ENCODE measurements at regions not wholly inside any gene's neighbourhood (a gene's known extent, or its start where the extent isn't known, plus 50 kb on each side); places are given as distances from the start of the nearest gene placed in this dataset.

DNA sequence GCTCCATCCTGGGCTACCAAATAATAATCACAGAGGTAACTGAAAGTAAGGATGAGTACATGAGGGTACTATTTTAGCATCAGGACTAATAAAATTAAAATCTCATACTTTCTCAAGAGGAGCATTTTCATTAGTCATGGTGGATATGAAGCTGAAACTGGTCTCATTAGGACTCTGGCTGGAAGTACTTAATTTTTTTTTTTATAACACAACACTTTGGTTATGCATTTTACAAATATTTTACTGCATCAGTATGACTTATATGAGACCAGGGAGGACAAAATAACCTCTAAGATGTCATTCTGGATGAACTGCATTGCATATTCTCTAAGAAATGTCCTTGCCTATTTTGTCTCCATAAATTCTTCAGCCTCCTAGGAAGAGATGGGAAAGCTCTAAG lies 290.9 kb downstream of the HLX start:
- Mint-ChIP-seq H3K4me3 (no peak overlapping the region), H3K27me3 (peaks cover 15% of the 10 kb centered on the region), H3K4me1 (peaks cover 42% of the 10 kb centered on the region), H3K9me3 (ENCODE audit: insufficient read depth) (peaks cover 7% of the 10 kb centered on the region), H3K27ac (no peak overlapping the region)
- H3K4me3 ChIP-seq (ENCODE audit: control extremely low read depth in 1 of 5, extremely low read depth in 1 of 5, insufficient read depth in 1 of 5, low read depth in 2 of 5, low read length in 4 of 5) = no peak overlapping the region
- no peak overlapping the region for H3K4me2 ChIP-seq (replicated peaks; ENCODE audit: low read depth, low read length, poor library complexity, severe bottlenecking)
- no peak overlapping the region for H3K9ac ChIP-seq (ENCODE audit: low read length)
- H3K27me3 ChIP-seq (replicated peaks in 1 of 4; ENCODE audit: control extremely low read depth in 1 of 4, control insufficient read depth in 3 of 4, insufficient read depth in 4 of 4, low read length in 3 of 4) = peaks cover 0 to 23% (median 15%) of the 10 kb centered on the region in 4 experiments
- no peak for ATAC-seq (ENCODE audit: low read depth)
- H4K20me1 ChIP-seq (ENCODE audit: control insufficient read depth, insufficient read depth, low read length, poor library complexity, severe bottlenecking) = no peaks in the 10 kb centered on the region
- H3K36me3 ChIP-seq (replicated peaks in 1 of 2; ENCODE audit: control extremely low read depth in 1 of 2, control insufficient read depth in 1 of 2, extremely low read depth in 1 of 2, insufficient read depth in 2 of 2, low read length in 1 of 2) = no peaks in the 10 kb centered on the region
- POLR2A ChIA-PET = no interaction called here
- DNase-seq = no peak
- H3K9me3 ChIP-seq (ENCODE audit: control extremely low read depth in 1 of 3, control insufficient read depth in 2 of 3, insufficient read depth in 1 of 3, low read length in 2 of 3) = peaks cover 0 to 16% (median 1%) of the 10 kb centered on the region in 3 donors
- CTCF ChIA-PET = no interaction called here
- no peak overlapping the region for H2AFZ ChIP-seq (ENCODE audit: insufficient read depth, low read depth, low read length, poor library complexity, severe bottlenecking)
- H3K4me1 ChIP-seq (ENCODE audit: control insufficient read depth in 2 of 2, insufficient read depth in 2 of 2, low read length in 2 of 2) = peaks cover 36 to 39% of the 10 kb centered on the region in 2 donors
- no peak overlapping the region for H3K27ac ChIP-seq (ENCODE audit: low read length in 2 of 2)
- TF ChIP-seq EZH2 (IDR thresholded peaks at IDR 0.05; ENCODE audit: borderline replicate concordance, insufficient read depth, low read depth, low read length, poor library complexity, severe bottlenecking) (no peak), CTCF (IDR thresholded peaks at IDR 0.05) (no peak)
- intact Hi-C loops (cut with micrococcal nuclease) = no loop called here
- H3K79me2 ChIP-seq (ENCODE audit: control insufficient read depth, insufficient read depth, low read length) = no peaks in the 10 kb centered on the region

- DNase-seq = no peak
These were observed 292.5 kb downstream of the HLX start for GRCh38 chr1:221171768-221172167.

More at GRCh38 chr1:221171768-221172167, 292.5 kb downstream of the HLX start:
- Histone ChIP-seq H3K9ac (ENCODE audit: low read length) (no peak overlapping the region), H2AFZ (ENCODE audit: insufficient read depth, low read depth, low read length, poor library complexity, severe bottlenecking) (no peak overlapping the region), H3K4me2 (replicated peaks; ENCODE audit: low read depth, low read length, poor library complexity, severe bottlenecking) (no peak overlapping the region), H3K4me3 (ENCODE audit: control extremely low read depth in 1 of 5, extremely low read depth in 1 of 5, insufficient read depth in 1 of 5, low read depth in 2 of 5, low read length in 4 of 5) (no peak overlapping the region), H3K36me3 (replicated peaks in 1 of 2; ENCODE audit: control extremely low read depth in 1 of 2, control insufficient read depth in 1 of 2, extremely low read depth in 1 of 2, insufficient read depth in 2 of 2, low read length in 1 of 2) (no peaks in the 10 kb centered on the region), H3K9me3 (ENCODE audit: control extremely low read depth in 1 of 3, control insufficient read depth in 2 of 3, insufficient read depth in 1 of 3, low read length in 2 of 3) (peaks cover 0 to 16% (median 1%) of the 10 kb centered on the region in 3 donors), H4K20me1 (ENCODE audit: control insufficient read depth, insufficient read depth, low read length, poor library complexity, severe bottlenecking) (no peaks in the 10 kb centered on the region), H3K4me1 (ENCODE audit: control insufficient read depth in 2 of 2, insufficient read depth in 2 of 2, low read length in 2 of 2) (peaks cover 20 to 23% of the 10 kb centered on the region in 2 donors), H3K27ac (ENCODE audit: low read length in 2 of 2) (no peak overlapping the region), H3K27me3 (replicated peaks in 1 of 4; ENCODE audit: control extremely low read depth in 1 of 4, control insufficient read depth in 3 of 4, insufficient read depth in 4 of 4, low read length in 3 of 4) (peaks cover 0 to 20% (median 9%) of the 10 kb centered on the region in 4 experiments), H3K79me2 (ENCODE audit: control insufficient read depth, insufficient read depth, low read length) (no peaks in the 10 kb centered on the region)
- Mint-ChIP-seq H3K9me3 (ENCODE audit: insufficient read depth) (peaks cover 7% of the 10 kb centered on the region), H3K27ac (no peak overlapping the region), H3K4me3 (no peak overlapping the region), H3K27me3 (peaks cover 17% of the 10 kb centered on the region), H3K4me1 (peaks cover 26% of the 10 kb centered on the region)
- no peak for ATAC-seq (ENCODE audit: low read depth)
- ChIA-PET POLR2A (no interaction called here), CTCF (no interaction called here)
- intact Hi-C loops (cut with micrococcal nuclease) = no loop called here
- TF ChIP-seq CTCF (IDR thresholded peaks at IDR 0.05) (no peak), EZH2 (IDR thresholded peaks at IDR 0.05; ENCODE audit: borderline replicate concordance, insufficient read depth, low read depth, low read length, poor library complexity, severe bottlenecking) (no peak)
- 100% methylated on average over 1 of the region's 2 CpGs for WGBS (ENCODE audit: insufficient coverage)

All from B cell (primary cell).